Spleen (tissue), 11 donors: ENCODE measurements at regions not wholly inside any gene's neighbourhood (a gene's known extent, or its start where the extent isn't known, plus 50 kb on each side); places are given as distances from the start of the nearest gene placed in this dataset.
A peak's percentile ranks its signal among the peaks of the same experiment; 100 is the strongest.

Experiments
- DNase-seq: peaks from one replicate; pipeline ENCODE4 v3.0.0-alpha.2; 2020
- H3K27ac ChIP-seq, 8 donors: fragments of 200-600 bp; sonication (generic) in 7 of 8; 1 replicate in 4 of 8; 2 replicates in 4 of 8; pipeline versions ENCODE4 v1.5.0 to v1.8.0; 2016 to 2021; ENCODE audit warnings: inconsistent platforms in 4 of 8, mild to moderate bottlenecking in 4 of 8, moderate library complexity in 1 of 8
- H3K27me3 ChIP-seq, 7 donors: fragments of 200-600 bp; sonication (generic) in 6 of 7; replicated peaks in 1 of 7; 1 replicate in 4 of 7; 2 replicates in 3 of 7; pipeline versions ENCODE4 v1.5.0 to v1.8.0; 2016 to 2021; ENCODE audit warnings: inconsistent platforms in 3 of 7, mild to moderate bottlenecking in 1 of 7
- H3K36me3 ChIP-seq, 6 donors: fragments of 200-600 bp; sonication (generic) in 5 of 6; 1 replicate in 4 of 6; 2 replicates in 2 of 6; pipeline versions ENCODE4 v1.5.0 to v1.8.0; 2016 to 2021; ENCODE audit warnings: inconsistent platforms in 2 of 6
- H3K4me1 ChIP-seq, 6 donors: fragments of 200-600 bp; sonication (generic) in 5 of 6; 1 replicate in 3 of 6; 2 replicates in 3 of 6; pipeline versions ENCODE4 v1.5.0 to v1.8.0; 2016 to 2021; ENCODE audit warnings: inconsistent platforms in 3 of 6
- H3K4me3 ChIP-seq, 8 donors: fragments of 200-600 bp; sonication (generic) in 7 of 8; 1 replicate in 4 of 8; 2 replicates in 4 of 8; pipeline versions ENCODE4 v1.5.0 to v1.8.0; 2016 to 2021; ENCODE audit warnings: inconsistent platforms in 4 of 8, mild to moderate bottlenecking in 4 of 8, moderate library complexity in 2 of 8
- H3K9me3 ChIP-seq, 8 donors: fragments of 200-600 bp; sonication (generic) in 7 of 8; 1 replicate in 4 of 8; 2 replicates in 4 of 8; pipeline versions ENCODE4 v1.5.0 to v1.8.0; 2016 to 2021; ENCODE audit warnings: inconsistent platforms in 4 of 8
- CTCF ChIP-seq, 11 experiments: fragments of 200-600 bp in 7 of 11; fragments of 450-650 bp in 4 of 11; sonication (generic) in 4 of 11; IDR thresholded peaks in 8 of 11; conservative IDR thresholded peaks in 3 of 11; 1 replicate in 7 of 11; 2 replicates in 4 of 11; pipeline versions ENCODE4 v1.4.0 to v1.8.0; 2016 to 2021; ENCODE audit warnings: antibody characterized with exemption in 11 of 11, inconsistent platforms in 4 of 11, mild to moderate bottlenecking in 1 of 11
- POLR2A ChIP-seq, 3 donors: fragments of 450-650 bp; IDR thresholded peaks; one replicate each; pipeline ENCODE4 v1.5.1; 2017; ENCODE audit warnings: antibody characterized with exemption in 3 of 3, mild to moderate bottlenecking in 1 of 3
- POLR2AphosphoS5 ChIP-seq, 3 donors: sonication (generic); formaldehyde crosslinking; IDR thresholded peaks; one replicate each; pipeline ENCODE4 v1.5.1; 2017; ENCODE audit warnings: antibody characterized with exemption in 3 of 3
- WGBS, 5 donors: extraction: QIAGEN DNeasy Blood & Tissue Kit in 3 of 5; methylation state at CpG; one replicate each; pipeline versions ENCODE4 v1.1.5 to v1.1.7; 2013 to 2018; 5-methylcytosine and 5-hydroxymethylcytosine counted together
- intact Hi-C: fragments of 100-400 bp; cut with DNase I; formaldehyde crosslinking; loops from one replicate; pipeline ENCODE4 v1.15.0; 2023; ENCODE audit warnings: low total_unique reads
- donor health status: healthy with polysubstance abuse.
- donor health status: DM: no; HTN: no; CAD: no; lungs with moderate emphysema.
- donor health status: DM: no; HTN: no; CAD: no.
- donor health status: Bipolar disorder and iron deficiency.
- donor health status: healthy.
- donor health status: DM: no; HTN: no; CAD: no.
- donor health status: DM: yes; HTN: yes; CAD: no.

- DNase-seq: no peak
- H3K4me1 ChIP-seq: no peaks in the 10 kb centered on the region
- no peak overlapping the region for H3K4me3 ChIP-seq
- H3K36me3 ChIP-seq: no peaks in the 10 kb centered on the region
- no peaks in the 10 kb centered on the region for H3K27me3 ChIP-seq
- H3K27ac ChIP-seq: no peak overlapping the region
- intact Hi-C loops: no loop called here
- H3K9me3 ChIP-seq: no peaks in the 10 kb centered on the region
- WGBS, 5 donors: 62 to 84% (median 81%) methylated on average over 2 of the region's 2 CpGs
- TF ChIP-seq CTCF (IDR thresholded peaks at IDR 0.05 in 8 of 11, conservative IDR thresholded peaks at IDR 0.05 in 3 of 11) (no peak), POLR2AphosphoS5 (IDR thresholded peaks at IDR 0.05) (no peak), POLR2A (IDR thresholded peaks at IDR 0.05) (no peak)
Observed at GRCh38 chr6:51257938-51258337, 439.3 kb downstream of the TFAP2B start.

DNA sequence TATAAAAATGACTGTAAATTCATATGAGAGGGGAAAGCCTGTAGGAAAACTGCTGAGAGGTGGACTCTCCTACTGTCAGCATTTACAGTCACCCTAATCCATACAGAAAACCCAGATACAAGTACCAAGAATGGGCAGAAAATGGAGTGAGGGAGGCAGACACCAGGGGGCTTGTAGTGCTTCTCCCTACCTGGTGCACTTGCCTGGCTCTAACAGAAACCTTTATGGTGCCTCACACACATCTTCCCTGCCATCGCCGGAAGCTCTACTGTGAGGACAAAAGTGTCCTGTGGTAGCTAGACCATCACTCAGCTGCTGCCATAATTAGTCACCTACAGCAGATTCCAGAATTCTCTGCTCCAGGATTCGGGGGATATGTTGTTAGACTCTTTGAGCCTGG is 441.3 kb downstream of the TFAP2B start:
- H3K27me3 ChIP-seq: no peaks in the 10 kb centered on the region
- no peak for TF ChIP-seq CTCF (IDR thresholded peaks at IDR 0.05 in 8 of 11, conservative IDR thresholded peaks at IDR 0.05 in 3 of 11)
- no peak for TF ChIP-seq POLR2AphosphoS5 (IDR thresholded peaks at IDR 0.05)
- no peak for TF ChIP-seq POLR2A (IDR thresholded peaks at IDR 0.05)
- WGBS, 5 donors: 66 to 89% (median 74%) methylated on average over 3 of the region's 3 CpGs

DNA sequence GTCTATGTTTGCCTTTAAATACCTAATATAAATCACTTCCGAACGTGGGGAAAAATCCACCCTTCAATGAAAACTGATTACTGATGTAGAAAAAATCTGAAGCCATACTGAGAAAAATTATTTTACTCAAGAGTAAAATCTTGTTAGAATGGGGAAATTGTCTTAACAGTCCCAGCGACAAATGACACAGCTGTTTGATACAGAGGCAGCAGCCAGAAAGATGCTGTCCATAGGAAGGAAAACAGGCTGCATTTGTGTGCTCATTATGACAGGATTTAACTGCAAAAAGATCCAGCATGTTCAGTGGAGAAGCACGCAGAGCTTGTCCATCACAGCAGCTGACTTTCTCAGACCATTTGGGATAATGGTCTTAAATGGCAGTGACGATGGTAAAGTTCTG is 443.0 kb downstream of the TFAP2B start:
- no peak for TF ChIP-seq POLR2A (IDR thresholded peaks at IDR 0.05)
- no peak for TF ChIP-seq POLR2AphosphoS5 (IDR thresholded peaks at IDR 0.05)
- no peak for TF ChIP-seq CTCF (IDR thresholded peaks at IDR 0.05 in 8 of 11, conservative IDR thresholded peaks at IDR 0.05 in 3 of 11)
- Histone ChIP-seq H3K27me3 (no peaks in the 10 kb centered on the region), H3K4me1 (no peaks in the 10 kb centered on the region), H3K4me3 (no peak overlapping the region), H3K9me3 (no peaks in the 10 kb centered on the region), H3K36me3 (no peaks in the 10 kb centered on the region), H3K27ac (no peak overlapping the region)
- WGBS, 5 donors: 75 to 84% (median 81%) methylated on average over 5 of the region's 5 CpGs
- DNase-seq: no peak
- intact Hi-C loops: no loop called here

More for the DNA sequence above, 441.3 kb downstream of the TFAP2B start:
- no peaks in the 10 kb centered on the region for H3K9me3 ChIP-seq
- H3K36me3 ChIP-seq: no peaks in the 10 kb centered on the region
- DNase-seq: no peak
- intact Hi-C loops: no loop called here
- H3K4me3 ChIP-seq: no peak overlapping the region
- H3K27ac ChIP-seq: no peak overlapping the region
- H3K4me1 ChIP-seq: no peaks in the 10 kb centered on the region

GRCh38 chr6:51265426-51265825 is 446.8 kb downstream of the TFAP2B start:
- DNase-seq: no peak
- no peaks in the 10 kb centered on the region for H3K4me1 ChIP-seq
- no peaks in the 10 kb centered on the region for H3K9me3 ChIP-seq
- no peaks in the 10 kb centered on the region for H3K27me3 ChIP-seq
- peak overlapping the region in 1 of 8 donors; percentile 38 for H3K27ac ChIP-seq
- intact Hi-C loops: no loop called here
- no peak overlapping the region for H3K4me3 ChIP-seq
- H3K36me3 ChIP-seq: no peaks in the 10 kb centered on the region
- 20 to 41% (median 33%) methylated on average over 3 to 4 of the region's 4 CpGs for WGBS, 5 donors
- TF ChIP-seq POLR2AphosphoS5 (IDR thresholded peaks at IDR 0.05): no peak
- no peak for TF ChIP-seq CTCF (IDR thresholded peaks at IDR 0.05 in 8 of 11, conservative IDR thresholded peaks at IDR 0.05 in 3 of 11)
- no peak for TF ChIP-seq POLR2A (IDR thresholded peaks at IDR 0.05)
